GM13977 (cell line): ENCODE measurements at regions not wholly inside any gene's neighbourhood (a gene's known extent, or its start where the extent isn't known, plus 50 kb on each side); places are given as distances from the start of the nearest gene placed in this dataset.

Source experiments
- DNase-seq: peaks from one replicate; pipeline ENCODE4 v3.0.0; 2012; ENCODE audit warnings: low spot score
- in situ Hi-C: fragments of 300-500 bp; cut with MboI; formaldehyde crosslinking; loops from one replicate; pipeline ENCODE4 v1.12.0; 2022; ENCODE audit warnings: low sequenced_read_pairs, low pct_unique_long_range_greater_than_20kb, mixed read lengths, inconsistent platforms; ENCODE audit not compliant: unreplicated experiment
- TF ChIP-seq, protein P1 (sequence below): IDR thresholded peaks from 2 replicates; pipeline ENCODE4 v1.5.1; 2012; ENCODE audit warnings: mild to moderate bottlenecking, control low read depth; ENCODE audit not compliant: insufficient read depth; ENCODE audit errors: extremely low read depth, missing control alignments

DNA sequence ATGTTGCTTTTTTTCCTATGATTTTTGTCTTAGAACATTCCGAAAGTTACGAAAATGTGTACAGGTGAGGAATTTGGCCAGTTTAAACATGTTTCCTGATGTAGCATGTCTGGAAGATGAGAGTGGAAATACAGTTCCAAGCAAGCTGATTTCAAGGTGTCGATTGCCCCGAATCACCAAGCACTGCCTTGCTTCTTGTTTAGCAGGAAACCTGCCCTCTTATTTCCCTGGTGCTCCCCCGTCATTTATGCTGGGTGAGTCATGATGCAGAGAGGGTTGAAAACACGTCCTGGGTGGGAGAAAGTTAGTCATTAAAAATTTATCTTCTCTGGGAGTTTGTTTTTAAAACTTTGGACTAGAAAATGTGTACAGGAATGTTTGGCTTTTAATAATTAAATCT lies 608.6 kb upstream of the EEF2KMT start:
- in situ Hi-C loops = no loop called here
- no peak for DNase-seq
- TF ChIP-seq, protein P1, sequence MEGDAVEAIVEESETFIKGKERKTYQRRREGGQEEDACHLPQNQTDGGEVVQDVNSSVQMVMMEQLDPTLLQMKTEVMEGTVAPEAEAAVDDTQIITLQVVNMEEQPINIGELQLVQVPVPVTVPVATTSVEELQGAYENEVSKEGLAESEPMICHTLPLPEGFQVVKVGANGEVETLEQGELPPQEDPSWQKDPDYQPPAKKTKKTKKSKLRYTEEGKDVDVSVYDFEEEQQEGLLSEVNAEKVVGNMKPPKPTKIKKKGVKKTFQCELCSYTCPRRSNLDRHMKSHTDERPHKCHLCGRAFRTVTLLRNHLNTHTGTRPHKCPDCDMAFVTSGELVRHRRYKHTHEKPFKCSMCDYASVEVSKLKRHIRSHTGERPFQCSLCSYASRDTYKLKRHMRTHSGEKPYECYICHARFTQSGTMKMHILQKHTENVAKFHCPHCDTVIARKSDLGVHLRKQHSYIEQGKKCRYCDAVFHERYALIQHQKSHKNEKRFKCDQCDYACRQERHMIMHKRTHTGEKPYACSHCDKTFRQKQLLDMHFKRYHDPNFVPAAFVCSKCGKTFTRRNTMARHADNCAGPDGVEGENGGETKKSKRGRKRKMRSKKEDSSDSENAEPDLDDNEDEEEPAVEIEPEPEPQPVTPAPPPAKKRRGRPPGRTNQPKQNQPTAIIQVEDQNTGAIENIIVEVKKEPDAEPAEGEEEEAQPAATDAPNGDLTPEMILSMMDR = no peak

DNA sequence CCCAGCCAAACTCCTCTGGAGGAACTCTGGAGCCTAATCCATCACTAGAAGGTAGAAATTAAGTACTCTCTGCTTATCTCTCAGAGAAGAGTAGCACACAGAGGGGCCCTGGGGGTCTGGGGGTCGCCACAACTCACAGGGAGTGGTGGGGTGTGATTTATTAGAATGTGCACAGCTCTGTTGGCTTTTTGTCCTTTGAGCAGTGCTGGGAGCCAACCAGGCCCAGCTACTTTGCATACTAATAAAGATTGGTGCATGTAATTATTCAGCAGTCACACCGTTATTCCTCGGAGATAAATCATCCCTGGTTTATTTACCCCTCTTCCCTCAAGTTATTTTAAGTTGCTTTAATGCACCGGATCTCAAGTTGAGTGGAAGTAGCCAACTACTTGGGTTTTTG lies 606.7 kb upstream of the EEF2KMT start:
- TF ChIP-seq, protein P1 = no peak
- no peak for DNase-seq
- in situ Hi-C loops = no loop called here

DNA sequence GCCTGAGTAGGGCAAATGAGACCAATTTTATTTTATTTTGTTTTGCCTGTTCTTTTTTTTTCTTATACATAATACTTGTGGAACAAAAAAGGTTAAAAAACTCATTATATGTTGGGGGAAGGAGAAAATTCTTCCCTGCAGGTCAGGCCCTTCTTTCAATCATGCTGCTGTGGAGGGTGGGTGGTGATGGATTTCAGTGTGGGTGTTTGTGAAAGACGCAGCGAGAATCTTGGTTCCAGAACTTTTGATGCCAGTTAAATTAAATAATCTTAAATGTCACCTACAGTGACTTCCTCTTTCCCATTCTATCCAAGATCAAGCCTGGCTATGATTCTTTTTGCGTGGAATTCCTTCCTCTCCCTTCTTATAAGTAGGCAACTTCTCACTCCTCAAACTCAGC lies 595.8 kb upstream of the EEF2KMT start:
- no peak for DNase-seq
- TF ChIP-seq, protein P1 = no peak
- in situ Hi-C loops = no loop called here

DNA sequence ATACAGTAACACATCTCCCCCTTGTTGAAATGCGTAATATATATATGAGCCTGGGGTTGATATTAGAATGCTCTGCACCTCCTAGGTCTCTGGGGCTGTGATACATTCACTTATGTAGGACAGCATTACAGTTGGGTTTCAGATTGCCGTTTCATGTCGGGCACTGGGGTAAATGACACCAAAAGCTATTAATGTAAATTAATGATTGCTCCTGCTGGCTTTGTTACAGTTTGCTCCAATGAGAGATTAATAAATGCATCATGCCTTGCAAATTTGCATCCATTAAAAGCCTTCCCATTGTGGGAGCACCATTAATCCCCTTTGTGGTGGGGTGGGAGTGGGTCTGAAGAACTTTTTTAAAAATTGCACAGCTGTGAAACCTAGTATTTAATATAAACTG lies 584.4 kb upstream of the EEF2KMT start:
- in situ Hi-C loops = no loop called here
- no peak for DNase-seq
- TF ChIP-seq, protein P1 = no peak

DNA sequence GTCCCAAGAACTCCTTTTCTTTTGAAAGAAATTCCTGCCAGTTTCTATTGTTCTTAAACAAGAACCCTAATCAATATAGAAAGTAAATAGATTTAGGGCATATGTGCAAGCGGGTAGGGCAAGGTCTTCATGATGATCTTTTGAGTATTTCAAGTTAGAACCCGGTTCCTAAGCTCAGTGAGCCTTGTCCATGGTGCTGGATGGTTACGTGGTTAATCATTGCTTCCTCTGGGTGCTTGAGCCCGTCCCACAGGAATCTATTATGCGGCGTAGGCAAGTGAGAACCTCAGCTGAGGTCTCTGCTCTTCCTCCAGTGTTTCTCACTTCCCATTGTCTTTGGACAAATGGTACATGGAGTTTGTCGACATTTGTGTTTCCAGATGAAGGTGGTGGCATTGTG lies 580.8 kb upstream of the EEF2KMT start:
- TF ChIP-seq, protein P1 = no peak
- no peak for DNase-seq
- in situ Hi-C loops = no loop called here

DNA sequence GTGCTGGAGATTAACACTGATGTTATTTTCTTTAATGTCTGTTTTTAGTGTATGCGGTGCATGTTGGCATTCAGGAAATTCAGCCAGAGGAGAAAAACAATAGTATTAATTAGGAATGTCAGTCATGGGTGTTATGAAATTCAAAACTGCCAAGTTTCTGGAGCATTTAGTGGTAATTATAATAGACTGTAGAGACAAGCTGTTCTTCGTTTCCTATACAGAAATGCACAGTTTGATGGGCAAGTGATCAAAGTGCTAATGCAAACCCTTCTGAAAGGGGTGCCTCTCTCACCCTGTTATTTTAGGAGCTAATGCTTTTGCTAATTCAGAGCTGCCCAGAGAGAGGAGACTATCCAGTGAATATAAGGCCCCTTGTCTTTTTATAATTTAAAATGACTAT lies 573.8 kb upstream of the EEF2KMT start:
- in situ Hi-C loops = no loop called here
- TF ChIP-seq, protein P1 = no peak
- no peak for DNase-seq

DNA sequence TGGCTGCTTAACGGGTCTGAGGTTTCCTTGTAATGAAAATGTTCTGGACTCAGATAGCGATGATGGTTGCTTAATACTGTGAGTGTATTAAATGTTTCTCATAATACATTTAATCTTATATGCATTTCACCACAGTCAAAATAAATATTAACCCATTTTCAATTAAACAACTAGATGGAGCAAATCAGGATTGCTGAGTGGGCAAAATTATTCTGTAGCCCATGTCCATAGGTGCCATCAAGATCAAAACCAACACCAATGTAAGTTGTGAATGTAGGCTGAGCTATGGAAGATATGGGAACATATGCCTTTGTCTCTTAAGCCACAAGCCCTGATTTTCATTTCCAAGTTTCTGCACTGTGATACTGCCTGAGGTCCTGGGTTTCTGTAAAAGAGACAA lies 572.6 kb upstream of the EEF2KMT start:
- in situ Hi-C loops = no loop called here
- TF ChIP-seq, protein P1 = no peak
- no peak for DNase-seq
